ENCODE measurements at regions not wholly inside any gene's neighbourhood (a gene's known extent, or its start where the extent isn't known, plus 50 kb on each side); places are given as distances from the start of the nearest gene placed in this dataset.

DNA sequence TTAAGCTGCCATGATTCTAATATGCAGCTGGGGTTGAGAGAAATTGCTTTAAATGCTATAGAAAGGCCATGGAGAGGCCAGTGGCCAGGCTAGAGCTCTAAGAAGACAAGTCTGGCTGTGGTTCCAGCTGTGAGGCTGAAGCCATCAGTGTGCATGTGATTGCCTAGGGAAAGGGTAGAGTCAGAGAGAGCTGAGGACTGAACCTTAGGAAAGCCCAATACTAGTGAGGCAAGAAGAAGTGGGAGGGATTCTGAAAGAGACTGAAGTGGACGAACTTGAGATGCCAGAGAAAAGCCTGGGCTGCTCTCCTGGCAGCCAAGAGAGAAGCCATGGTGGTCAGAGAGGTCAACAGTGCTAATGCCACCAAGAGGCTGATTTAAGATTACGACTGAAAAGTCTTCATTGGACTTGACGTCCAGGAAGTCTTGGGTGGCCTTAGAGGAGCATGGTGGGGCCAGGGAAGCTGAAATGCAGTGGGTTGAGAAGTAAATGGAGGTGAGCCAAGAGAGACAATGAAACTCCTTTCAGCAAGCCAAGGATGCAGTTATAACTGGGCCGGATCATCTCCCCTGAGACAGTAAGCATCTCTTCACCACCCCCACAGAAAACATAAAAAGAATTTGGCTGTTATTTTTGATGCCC lies 133.2 kb downstream of the TMEM174 start:
- DNase-seq = no peak

- DNase-seq = no peak
Measured at GRCh38 chr5:73305386-73305785, 132.4 kb downstream of the TMEM174 start.

DNA sequence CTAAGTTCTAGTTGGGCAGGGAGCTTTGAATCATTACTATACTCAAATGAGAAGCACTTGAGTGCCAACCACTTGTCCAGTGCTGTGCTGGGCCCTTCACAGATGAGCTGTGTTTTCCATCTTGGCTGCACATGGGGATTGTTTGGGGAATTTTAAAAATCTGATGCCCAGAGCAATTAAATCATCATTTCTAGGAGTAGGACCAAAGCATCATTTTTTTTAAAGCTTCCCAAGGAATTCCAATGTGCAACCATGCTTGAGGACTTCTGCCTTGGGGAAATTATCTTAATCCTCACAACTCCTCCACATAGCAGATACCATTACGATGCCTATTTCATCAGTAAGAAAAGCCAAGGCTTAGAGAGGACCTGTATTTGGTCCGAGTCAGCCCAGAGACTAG lies 131.4 kb downstream of the TMEM174 start:
- no peak for DNase-seq

- peak; percentile 78 for DNase-seq
Measured at GRCh38 chr5:73303148-73304079, 130.4 kb downstream of the TMEM174 start.

- DNase-seq = no peak
Measured at GRCh38 chr5:73302797-73303147, 129.8 kb downstream of the TMEM174 start.

DNA sequence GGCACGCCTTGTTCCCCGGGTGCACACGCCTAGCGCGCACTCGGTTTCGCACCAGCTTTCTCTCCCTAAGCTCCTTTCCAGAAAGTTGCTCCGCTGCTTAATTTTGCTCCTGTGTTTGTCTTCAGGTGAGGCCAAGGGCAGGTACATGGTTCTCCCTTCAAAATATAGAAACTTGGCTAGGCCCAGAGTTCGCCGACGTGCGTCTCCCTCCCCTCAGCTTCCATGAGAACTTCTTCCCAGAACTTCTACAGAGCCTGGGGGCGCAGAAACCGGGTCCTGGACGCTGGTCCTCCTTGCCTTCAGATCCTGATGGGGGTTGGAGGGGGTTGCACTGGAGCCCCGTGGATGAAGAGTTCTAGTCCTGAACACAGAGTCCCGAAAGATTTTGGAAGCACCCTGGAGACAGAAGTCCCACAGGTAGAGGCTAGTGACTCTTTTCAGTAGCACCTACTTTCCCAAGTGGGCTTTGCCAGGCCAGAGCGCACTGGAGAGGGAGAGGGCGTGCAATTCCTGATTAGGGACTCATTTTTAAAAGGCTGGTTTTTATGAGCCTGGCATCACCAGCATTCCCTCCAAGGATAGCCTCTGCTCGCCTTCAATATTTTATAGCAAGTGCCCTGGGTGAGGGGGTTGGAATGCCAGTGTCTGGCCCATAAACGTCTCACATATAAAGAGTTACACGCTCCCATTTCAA lies 128.4 kb downstream of the TMEM174 start:
- no peak for DNase-seq

DNA sequence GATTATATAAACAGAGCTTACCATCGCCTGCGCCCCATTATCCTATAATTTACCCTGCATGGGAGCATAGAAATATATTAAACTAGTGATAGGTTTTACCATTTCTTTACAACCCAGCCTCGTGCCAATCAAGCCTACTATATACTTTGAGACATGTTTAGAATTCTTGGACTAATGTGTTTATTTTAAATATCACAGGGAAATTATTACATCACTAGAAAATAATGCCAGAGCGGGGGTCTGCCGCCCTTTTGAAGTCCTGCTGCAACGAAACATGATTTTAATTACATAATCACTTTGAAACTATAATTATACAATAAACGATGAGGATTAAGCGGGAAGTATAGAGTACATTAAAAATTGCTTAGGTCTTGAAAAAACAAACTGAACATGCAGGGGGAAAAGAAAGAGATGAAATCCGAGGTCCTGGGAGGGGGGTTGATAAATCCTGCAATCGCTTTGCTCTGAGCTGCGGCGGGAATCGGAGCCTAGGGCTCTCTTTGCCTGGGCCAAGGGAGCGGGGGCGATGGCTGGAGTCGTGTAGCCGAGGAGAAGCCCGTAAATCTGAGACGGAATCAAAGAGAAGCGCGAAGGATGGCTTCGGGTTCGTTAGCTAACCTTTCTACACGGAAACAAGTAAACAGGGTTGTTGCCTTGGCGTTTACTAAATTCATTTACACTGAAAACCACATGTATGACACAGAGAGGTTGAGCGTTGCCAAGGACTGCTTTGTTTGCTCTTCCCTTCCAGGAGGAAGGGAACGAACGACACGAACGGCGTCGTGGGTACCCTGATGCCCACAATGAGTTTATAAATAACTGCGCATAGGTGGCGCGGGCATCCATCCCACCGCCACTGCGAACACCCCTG lies 127.6 kb downstream of the TMEM174 start:
- no peak for DNase-seq

DNA sequence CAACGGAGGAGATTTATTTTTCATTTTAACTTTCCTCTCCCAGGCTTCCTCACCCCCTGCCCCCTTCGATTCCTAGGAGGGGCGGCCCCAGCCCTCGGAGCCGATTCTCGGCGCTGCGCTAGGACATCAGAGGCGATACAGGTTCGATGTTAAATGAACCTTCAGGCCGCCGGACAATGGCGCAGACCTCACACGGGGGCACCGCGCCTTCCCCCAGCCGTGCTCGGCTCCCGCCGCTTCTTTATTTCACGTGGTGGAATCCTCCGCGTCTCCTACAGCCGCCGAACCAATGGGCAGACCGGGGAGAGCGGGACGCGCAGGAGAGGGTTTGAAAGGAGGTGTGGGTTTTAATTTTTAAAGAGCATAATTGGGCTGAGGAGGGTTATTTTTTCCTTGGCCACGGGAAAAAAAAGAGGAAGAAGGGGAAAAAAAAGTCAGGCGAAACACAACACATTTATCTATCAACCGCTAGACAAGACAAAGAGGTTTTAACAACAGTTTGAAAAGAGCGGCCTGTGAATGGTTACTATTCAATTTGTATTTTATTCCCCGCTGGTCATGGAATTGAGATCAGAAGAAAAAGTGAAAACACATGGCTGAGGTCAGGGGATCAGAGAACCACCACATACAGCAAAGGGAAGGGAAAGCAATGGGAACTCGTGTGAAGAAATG lies 126.8 kb downstream of the TMEM174 start:
- DNase-seq = peak; percentile 64

- DNase-seq = peak; percentile 74
Measured at GRCh38 chr5:73298772-73299630, 126.0 kb downstream of the TMEM174 start.

GRCh38 chr5:73298251-73298771 lies 125.3 kb downstream of the TMEM174 start:
- no peak for DNase-seq

GRCh38 chr5:73297430-73297829 lies 124.4 kb downstream of the TMEM174 start:
- DNase-seq = no peak

DNA sequence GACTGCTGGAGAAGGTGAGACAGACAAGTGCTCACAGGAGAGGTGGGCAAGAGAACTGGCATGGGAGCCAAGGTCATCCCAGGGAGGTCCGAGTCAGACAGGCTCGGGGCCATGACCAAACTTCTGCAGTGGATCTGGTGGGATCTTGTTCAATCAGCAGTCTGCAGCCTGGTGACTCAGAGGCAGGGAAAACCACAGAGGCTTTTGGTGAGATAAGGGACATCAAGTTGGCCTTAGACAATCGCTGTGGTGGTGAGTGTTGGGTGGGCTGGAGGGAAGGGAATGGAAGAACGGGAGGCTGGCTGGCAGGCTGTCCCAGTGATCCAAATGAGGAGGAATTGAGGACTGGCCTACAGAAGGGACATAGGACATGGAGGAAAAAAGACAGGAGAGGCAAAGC lies 123.8 kb downstream of the TMEM174 start:
- peak; percentile 93 for DNase-seq

DNA sequence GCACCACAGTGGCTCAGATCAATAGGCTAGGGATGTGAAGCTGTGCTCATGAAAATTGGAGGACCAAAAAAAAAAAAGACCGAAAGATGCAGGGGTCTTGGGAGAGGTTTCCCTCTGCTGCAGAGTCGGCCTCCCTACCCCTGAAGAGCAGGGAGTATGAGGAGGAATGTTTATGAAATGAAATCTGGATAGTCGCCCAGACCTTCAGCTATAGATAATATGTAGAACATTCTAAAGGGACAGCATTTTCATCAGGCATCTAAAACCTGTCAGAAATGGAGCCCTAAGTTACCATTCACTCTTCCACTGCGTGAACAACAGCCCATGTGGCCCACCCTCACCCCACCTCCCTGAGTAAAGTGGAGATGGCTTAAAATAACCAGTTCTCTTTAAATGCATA lies 122.9 kb downstream of the TMEM174 start:
- no peak for DNase-seq

DNA sequence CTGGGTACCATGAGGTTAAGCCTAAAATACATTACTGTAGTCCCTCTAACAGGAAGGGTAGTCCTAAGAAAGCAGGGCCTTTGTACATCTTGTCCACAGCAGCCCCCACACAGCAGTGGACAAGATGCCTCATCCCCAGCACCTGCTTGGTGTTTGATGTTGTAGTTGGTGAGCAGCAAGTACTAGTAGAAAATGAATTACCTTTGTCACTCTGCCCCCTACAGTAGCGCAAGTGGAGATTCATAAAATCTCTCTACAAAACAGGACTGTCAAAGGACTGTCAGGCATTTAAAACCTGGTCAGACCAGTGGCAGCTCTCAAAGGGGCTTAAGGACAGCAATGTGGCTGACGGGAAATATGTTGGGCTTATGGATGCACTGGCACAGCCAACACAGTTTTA lies 122.5 kb downstream of the TMEM174 start:
- DNase-seq = peak; percentile 53

- peak; percentile 74 for DNase-seq
Measured at GRCh38 chr5:73292816-73293459, 119.9 kb downstream of the TMEM174 start.

GRCh38 chr5:73291873-73292272 lies 118.9 kb downstream of the TMEM174 start:
- peak; percentile 25 for DNase-seq

- peak; percentile 62 for DNase-seq
Measured at GRCh38 chr5:73290242-73290641, 117.2 kb downstream of the TMEM174 start.

GRCh38 chr5:73288803-73289720 lies 116.1 kb downstream of the TMEM174 start:
- DNase-seq = peak; percentile 50

GRCh38 chr5:73286896-73287295 lies 113.9 kb downstream of the TMEM174 start:
- DNase-seq = no peak
